Activated naive CD8-positive, alpha-beta T cell (primary cell): ENCODE measurements at regions not wholly inside any gene's neighbourhood (a gene's known extent, or its start where the extent isn't known, plus 50 kb on each side); places are given as distances from the start of the nearest gene placed in this dataset.
"Not testable (repeated sequence)": the region's sequence is repeated elsewhere in the genome, so short reads cannot be mapped to it uniquely, and the experiment has no call there.

Experiments
- H3K27ac Mint-ChIP-seq: one replicate; pipeline ENCODE4 v1.8.0; 2021; ENCODE audit warnings: mixed read lengths
- H3K27me3 Mint-ChIP-seq: one replicate; pipeline ENCODE4 v1.8.0; 2021; ENCODE audit warnings: mixed read lengths
- H3K36me3 Mint-ChIP-seq: one replicate; pipeline ENCODE4 v1.8.0; 2021; ENCODE audit warnings: mixed read lengths
- H3K4me1 Mint-ChIP-seq: one replicate; pipeline ENCODE4 v1.8.0; 2021; ENCODE audit warnings: low read depth, mixed read lengths
- H3K4me3 Mint-ChIP-seq: one replicate; pipeline ENCODE4 v1.8.0; 2021; ENCODE audit warnings: mild to moderate bottlenecking, mixed read lengths
- H3K9me3 Mint-ChIP-seq: one replicate; pipeline ENCODE4 v1.8.0; 2021; ENCODE audit warnings: low read depth, mixed read lengths

- H3K4me1 Mint-ChIP-seq, result not testable (repeated sequence)
Observed at GRCh38 chr18:40281356-40281755, 1673.7 kb upstream of the PIK3C3 start.

GRCh38 chr18:40274618-40275196 lies 1680.3 kb upstream of the PIK3C3 start:
- no peaks in the 10 kb centered on the region for H3K4me1 Mint-ChIP-seq
- H3K9me3 Mint-ChIP-seq, result peaks cover 10% of the 10 kb centered on the region
- H3K4me3 Mint-ChIP-seq, result no peak overlapping the region
- H3K36me3 Mint-ChIP-seq, result no peaks in the 10 kb centered on the region
- no peaks in the 10 kb centered on the region for H3K27me3 Mint-ChIP-seq
- no peak overlapping the region for H3K27ac Mint-ChIP-seq

More at GRCh38 chr18:40281356-40281755, 1673.7 kb upstream of the PIK3C3 start:
- not testable (repeated sequence) for H3K4me3 Mint-ChIP-seq, H3K36me3 Mint-ChIP-seq, H3K27ac Mint-ChIP-seq, H3K27me3 Mint-ChIP-seq
- peaks cover 12% of the 10 kb centered on the region for H3K9me3 Mint-ChIP-seq

GRCh38 chr18:40272630-40273231 lies 1682.3 kb upstream of the PIK3C3 start:
- peaks cover 10% of the 10 kb centered on the region for H3K9me3 Mint-ChIP-seq
- H3K4me3 Mint-ChIP-seq, result no peak overlapping the region
- H3K36me3 Mint-ChIP-seq, result no peaks in the 10 kb centered on the region
- H3K27ac Mint-ChIP-seq, result no peak overlapping the region
- H3K4me1 Mint-ChIP-seq, result no peaks in the 10 kb centered on the region
- no peaks in the 10 kb centered on the region for H3K27me3 Mint-ChIP-seq

DNA sequence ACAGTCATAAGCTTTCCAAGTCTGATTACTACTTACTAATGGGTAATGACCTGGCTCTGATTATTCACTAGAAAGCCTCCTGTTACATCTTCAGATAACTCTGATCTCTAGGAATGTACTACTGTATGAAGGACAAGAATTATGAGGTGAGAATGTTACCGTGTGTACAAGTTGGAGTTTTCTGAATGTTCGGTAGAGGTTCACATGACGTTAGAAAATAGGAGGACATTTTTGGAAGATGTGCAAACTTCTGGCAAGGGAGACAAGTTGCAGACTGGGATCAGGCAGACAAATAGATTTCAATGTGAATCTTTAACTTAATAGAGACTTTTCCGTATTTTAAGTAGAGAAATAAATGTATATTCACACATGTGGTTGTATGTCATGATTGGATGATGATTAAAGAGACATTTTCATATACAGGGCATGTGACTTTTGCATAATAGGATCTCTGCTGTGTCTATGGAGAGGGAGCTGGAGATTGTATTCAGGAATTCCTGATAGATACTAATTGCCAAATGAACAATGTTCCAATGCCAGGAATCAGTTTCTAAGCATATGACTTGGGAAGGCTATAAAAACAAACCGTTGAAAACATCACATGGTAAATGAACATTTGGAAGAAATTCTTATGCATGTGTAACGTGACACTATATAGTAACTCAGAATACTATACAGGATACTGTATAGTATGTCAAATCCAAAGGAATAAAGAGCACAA lies 1695.8 kb upstream of the PIK3C3 start:
- Mint-ChIP-seq H3K36me3 (no peaks in the 10 kb centered on the region), H3K27me3 (no peaks in the 10 kb centered on the region), H3K4me3 (no peak overlapping the region), H3K4me1 (no peaks in the 10 kb centered on the region), H3K9me3 (peaks cover 8% of the 10 kb centered on the region), H3K27ac (no peak overlapping the region)

GRCh38 chr18:40258311-40258710 lies 1696.7 kb upstream of the PIK3C3 start:
- Mint-ChIP-seq H3K4me1 (no peaks in the 10 kb centered on the region), H3K27ac (no peak overlapping the region), H3K9me3 (peaks cover 7% of the 10 kb centered on the region), H3K36me3 (no peaks in the 10 kb centered on the region), H3K27me3 (no peaks in the 10 kb centered on the region), H3K4me3 (no peak overlapping the region)

- Mint-ChIP-seq H3K36me3 (no peaks in the 10 kb centered on the region), H3K27ac (no peak overlapping the region), H3K4me3 (no peak overlapping the region), H3K9me3 (peaks cover 16% of the 10 kb centered on the region), H3K4me1 (no peaks in the 10 kb centered on the region), H3K27me3 (no peaks in the 10 kb centered on the region)
Observed at GRCh38 chr18:40250236-40250635, 1704.8 kb upstream of the PIK3C3 start.

- Mint-ChIP-seq H3K27me3 (no peaks in the 10 kb centered on the region), H3K27ac (no peak overlapping the region), H3K9me3 (peaks cover 20% of the 10 kb centered on the region), H3K36me3 (no peaks in the 10 kb centered on the region), H3K4me1 (no peaks in the 10 kb centered on the region), H3K4me3 (no peak overlapping the region)
Observed at GRCh38 chr18:40249390-40250080, 1705.5 kb upstream of the PIK3C3 start.

- not testable (repeated sequence) for H3K4me3 Mint-ChIP-seq, H3K27me3 Mint-ChIP-seq, H3K27ac Mint-ChIP-seq, H3K4me1 Mint-ChIP-seq, H3K36me3 Mint-ChIP-seq
- H3K9me3 Mint-ChIP-seq, result peaks cover 14% of the 10 kb centered on the region
Observed at GRCh38 chr18:40245612-40246011, 1709.4 kb upstream of the PIK3C3 start.

- Mint-ChIP-seq H3K27me3 (no peaks in the 10 kb centered on the region), H3K27ac (no peak overlapping the region), H3K4me1 (no peaks in the 10 kb centered on the region), H3K9me3 (peaks cover 12% of the 10 kb centered on the region), H3K4me3 (no peak overlapping the region), H3K36me3 (no peaks in the 10 kb centered on the region)
Observed at GRCh38 chr18:40243607-40244006, 1711.4 kb upstream of the PIK3C3 start.

DNA sequence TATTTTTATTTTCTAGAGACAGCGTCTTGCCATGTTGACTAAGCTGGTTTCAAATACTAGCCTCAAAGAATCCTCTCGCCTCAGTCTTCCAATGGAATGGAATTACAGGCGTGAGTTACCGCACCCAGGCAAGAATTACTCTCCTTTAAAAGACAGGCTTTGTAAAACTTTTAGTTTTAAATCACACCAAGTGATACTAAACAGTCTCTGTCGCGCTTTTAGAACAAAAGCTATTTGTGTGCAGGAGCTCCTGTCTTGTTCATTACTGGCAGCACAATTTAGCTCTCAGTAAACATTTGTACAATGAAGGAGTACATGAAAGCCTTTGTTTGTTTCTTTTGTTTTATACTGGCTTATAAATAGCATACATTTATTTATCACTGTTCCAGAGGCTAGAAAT lies 1719.2 kb upstream of the PIK3C3 start:
- no peaks in the 10 kb centered on the region for H3K36me3 Mint-ChIP-seq
- peaks cover 3% of the 10 kb centered on the region for H3K9me3 Mint-ChIP-seq
- H3K4me3 Mint-ChIP-seq, result no peak overlapping the region
- no peaks in the 10 kb centered on the region for H3K27me3 Mint-ChIP-seq
- no peaks in the 10 kb centered on the region for H3K4me1 Mint-ChIP-seq
- no peak overlapping the region for H3K27ac Mint-ChIP-seq

- H3K27me3 Mint-ChIP-seq, result no peaks in the 10 kb centered on the region
- H3K36me3 Mint-ChIP-seq, result no peaks in the 10 kb centered on the region
- H3K4me1 Mint-ChIP-seq, result no peaks in the 10 kb centered on the region
- peaks cover 3% of the 10 kb centered on the region for H3K9me3 Mint-ChIP-seq
- no peak overlapping the region for H3K27ac Mint-ChIP-seq
- no peak overlapping the region for H3K4me3 Mint-ChIP-seq
Observed at GRCh38 chr18:40235323-40235722, 1719.7 kb upstream of the PIK3C3 start.

DNA sequence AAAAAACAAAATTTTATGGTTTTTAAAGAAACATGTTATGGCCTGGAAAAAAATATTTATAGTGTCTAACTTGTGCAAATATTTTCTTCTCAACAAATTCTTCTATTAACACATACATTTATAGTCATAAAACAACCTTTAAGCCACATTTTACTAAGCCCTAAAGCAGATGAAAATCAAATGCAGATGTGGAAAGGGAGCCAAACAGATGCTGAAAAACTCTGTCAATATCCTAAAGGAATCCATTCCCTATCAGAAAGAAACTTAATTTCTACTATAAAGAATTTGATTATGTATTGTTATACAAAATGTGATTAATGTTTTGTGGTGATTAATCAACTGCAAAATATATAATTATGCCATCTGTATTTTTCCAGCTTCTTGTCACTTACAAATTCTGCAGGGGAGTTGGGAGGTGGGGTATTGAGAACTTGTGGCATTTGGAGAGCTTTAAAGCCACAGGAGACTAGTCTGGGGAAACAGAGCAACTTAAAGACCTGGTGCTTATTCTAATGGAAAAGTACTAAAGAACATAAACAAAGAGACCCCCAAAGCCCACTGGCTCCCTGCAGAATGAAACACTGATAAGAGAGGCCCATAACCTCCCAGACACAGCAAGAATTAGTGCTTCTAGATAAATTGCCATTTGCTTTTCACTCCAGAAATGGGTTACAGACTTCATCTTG lies 1721.0 kb upstream of the PIK3C3 start:
- Mint-ChIP-seq H3K27me3 (no peaks in the 10 kb centered on the region), H3K27ac (no peak overlapping the region), H3K4me3 (no peak overlapping the region), H3K36me3 (no peaks in the 10 kb centered on the region), H3K4me1 (no peaks in the 10 kb centered on the region), H3K9me3 (peaks cover 7% of the 10 kb centered on the region)

- Mint-ChIP-seq H3K4me3 (no peak overlapping the region), H3K27ac (no peak overlapping the region), H3K36me3 (no peaks in the 10 kb centered on the region), H3K9me3 (peaks cover 11% of the 10 kb centered on the region), H3K27me3 (no peaks in the 10 kb centered on the region), H3K4me1 (no peaks in the 10 kb centered on the region)
Observed at GRCh38 chr18:40222776-40223175, 1732.3 kb upstream of the PIK3C3 start.

GRCh38 chr18:40216856-40217255 lies 1738.2 kb upstream of the PIK3C3 start:
- Mint-ChIP-seq H3K27me3 (no peaks in the 10 kb centered on the region), H3K27ac (no peak overlapping the region), H3K36me3 (no peaks in the 10 kb centered on the region), H3K9me3 (peaks cover 7% of the 10 kb centered on the region), H3K4me1 (no peaks in the 10 kb centered on the region), H3K4me3 (no peak overlapping the region)

DNA sequence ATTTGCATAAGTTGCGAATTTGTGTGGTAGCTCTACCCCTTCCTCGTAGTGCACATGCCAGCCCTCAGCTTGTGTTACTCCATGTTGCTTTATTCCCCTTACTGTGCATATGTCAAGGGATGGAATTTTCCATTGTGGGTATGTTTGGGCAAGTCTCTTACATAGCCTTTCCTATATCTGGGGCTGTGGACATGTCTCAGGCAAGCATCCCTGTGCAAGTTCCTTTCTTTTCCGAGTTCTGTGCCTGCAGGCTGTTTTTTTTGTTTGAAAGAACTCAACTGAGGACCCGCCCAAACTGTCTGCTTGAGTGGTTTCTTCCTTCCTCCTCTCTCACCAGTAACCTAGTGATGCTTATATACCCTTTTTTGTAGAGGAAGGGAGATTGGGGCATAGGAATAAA lies 1739.1 kb upstream of the PIK3C3 start:
- no peak overlapping the region for H3K4me3 Mint-ChIP-seq
- peaks cover 7% of the 10 kb centered on the region for H3K9me3 Mint-ChIP-seq
- no peaks in the 10 kb centered on the region for H3K27me3 Mint-ChIP-seq
- H3K36me3 Mint-ChIP-seq, result no peaks in the 10 kb centered on the region
- no peak overlapping the region for H3K27ac Mint-ChIP-seq
- H3K4me1 Mint-ChIP-seq, result no peaks in the 10 kb centered on the region
